Esophagus mucosa (tissue), 1 donor: ENCODE measurements at regions not wholly inside any gene's neighbourhood (a gene's known extent, or its start where the extent isn't known, plus 50 kb on each side); places are given as distances from the start of the nearest gene placed in this dataset.

Source experiments
- ATAC-seq: fragments of 200-7000 bp; cut with Tn5 transposase; one replicate; pipeline ENCODE4 v1.9.1; 2020
- donor health status: DM: yes; HTN: yes; CAD: no.

DNA sequence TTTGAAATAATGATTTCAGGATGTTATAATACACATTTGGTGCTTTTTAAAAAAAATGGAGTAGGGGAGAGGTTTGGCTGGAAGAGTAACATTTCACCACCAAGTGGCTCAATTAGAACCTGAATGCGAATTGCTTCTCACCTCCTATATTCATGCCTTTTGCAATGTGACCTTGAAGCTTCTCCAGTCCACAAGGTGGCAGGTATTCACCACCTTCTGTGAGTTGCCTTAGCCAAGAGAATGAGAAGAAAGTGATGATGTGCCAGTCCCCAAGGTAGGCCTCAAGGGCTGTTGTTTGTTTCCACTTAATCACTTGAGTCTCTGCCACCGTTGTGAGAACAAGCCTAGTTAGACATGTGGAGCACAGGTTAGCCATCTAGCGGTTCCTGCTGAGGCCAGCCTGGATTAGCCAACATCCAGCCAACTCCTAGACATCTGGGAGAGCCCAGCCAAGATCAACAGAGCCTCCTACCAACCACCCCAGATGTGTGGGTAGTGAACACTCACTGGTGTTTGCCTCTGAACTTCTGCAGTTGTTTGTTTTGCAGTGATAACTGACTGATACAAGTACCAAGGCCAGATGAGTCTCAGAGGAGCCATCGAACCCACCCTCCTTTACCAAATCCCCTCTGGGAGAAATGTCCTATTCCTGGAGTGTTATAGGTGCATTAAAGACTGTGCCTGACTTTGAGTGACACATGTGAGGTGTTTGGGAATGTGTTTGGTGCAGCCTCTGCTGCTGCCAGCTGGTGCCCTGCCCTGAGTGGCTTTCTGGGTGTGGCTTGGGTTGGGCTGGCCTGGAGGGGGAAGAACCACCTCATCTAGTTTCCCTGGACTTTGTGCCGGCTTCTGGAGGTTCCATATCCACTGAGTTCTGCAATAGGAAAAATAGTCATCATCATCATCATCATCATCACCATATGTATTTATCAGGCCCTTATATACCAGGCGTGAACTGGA is 132.5 kb upstream of the RFLNA start:
- no peak for ATAC-seq

DNA sequence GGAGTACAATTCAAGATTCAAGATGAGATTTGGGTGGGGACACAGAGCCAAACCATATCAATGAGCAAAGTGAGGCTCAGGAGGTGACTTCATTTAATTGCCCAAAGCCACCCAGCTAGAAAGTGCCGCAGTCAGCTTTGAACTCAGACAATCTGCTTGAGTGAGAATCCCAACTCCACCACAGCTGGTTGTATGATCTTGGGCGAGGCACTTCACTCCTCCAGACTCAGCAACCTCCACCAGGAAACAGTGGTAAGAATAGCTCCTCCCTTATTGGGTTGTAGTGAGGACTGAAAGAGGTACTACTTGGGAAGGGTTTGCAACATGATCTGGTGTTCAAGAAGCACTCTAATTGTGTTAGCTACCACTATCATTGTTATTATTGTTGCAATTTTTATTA is 129.2 kb upstream of the RFLNA start:
- no peak for ATAC-seq

DNA sequence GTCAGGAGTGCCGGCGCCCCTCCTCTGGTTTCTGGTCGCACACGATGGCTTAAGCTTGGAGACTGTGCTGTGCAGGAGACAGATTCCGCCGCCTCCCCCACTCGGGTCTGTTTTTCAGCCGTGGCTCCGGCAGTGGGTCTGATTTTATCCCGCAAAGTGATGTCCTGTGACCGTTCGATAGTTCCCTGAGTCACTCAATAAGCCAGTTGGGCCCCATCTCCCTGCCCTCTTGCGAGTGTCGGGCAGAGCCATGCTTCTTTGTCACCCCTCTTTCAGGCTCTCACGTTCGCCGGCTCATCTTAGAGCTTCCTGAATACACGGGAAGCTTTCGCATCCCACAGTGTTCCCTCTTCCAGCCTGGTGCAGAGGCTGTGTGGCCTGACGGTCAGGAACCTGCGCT is 127.8 kb upstream of the RFLNA start:
- ATAC-seq, result no peak

DNA sequence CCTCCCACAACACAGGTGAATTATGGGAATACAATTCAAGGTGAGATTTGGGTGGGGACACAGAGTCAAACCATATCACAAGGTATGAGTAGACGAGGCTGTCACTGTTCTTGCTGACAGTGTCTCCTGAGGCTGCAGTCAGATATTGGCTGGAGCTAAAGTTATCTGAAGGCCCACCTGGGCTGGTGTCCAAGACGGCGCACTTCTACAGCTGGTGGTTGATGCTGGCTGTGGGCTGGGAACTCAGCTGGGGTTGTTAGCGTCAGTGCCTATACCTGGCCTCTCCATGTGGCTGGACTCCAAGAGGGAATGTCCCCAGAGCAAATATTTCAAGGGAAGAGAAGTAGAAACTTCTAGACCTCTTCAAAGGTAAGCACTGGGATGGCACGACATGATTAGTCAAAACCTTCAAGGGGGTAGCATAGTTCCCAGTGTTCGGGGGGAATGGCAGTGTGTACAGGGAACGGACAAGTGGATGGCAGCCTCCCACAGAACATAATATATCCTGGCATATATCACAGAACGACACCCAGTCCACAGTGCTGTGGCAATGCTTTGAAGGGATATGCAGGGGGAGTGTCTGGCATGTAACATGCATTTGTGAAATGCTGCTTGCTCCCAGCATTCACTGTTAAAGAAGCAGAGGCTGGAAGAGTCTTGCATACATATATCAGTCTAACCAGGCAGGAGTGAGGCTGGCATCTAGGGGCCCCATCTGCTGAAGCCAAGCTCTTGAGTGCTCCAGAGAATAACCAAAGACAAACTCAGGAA is 126.7 kb upstream of the RFLNA start:
- ATAC-seq, result no peak

DNA sequence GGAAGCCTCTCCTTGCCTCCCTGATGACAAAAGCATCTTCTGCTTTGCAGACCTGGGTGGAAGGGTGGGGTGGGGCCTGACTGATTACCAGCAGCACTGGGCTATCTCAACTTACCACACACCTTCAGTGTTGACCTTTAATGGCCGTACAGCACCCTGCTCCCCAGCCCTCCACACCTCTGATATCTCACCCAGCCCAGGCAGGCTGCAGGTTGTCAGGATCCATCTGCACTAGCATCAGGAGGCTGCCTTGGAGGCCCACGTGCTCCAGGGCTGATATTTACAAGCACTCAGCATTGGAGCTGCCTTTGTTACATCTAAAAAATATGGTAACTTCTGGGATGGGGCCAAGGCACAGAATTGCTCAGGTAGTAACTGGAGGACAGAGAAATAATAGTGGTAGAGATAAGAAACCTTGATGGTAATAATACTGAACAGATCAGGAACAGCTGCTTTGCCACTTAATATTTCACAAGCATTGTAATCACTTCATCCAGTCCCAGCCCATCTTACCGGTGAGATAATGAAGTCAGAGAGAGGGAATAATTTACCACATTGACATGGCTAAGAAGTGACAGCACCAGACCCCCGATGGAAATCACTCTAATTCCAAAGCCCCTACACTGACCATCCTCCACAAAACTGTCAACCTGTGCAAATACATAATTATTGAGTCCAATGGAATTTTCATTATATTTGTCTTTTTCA is 125.2 kb upstream of the RFLNA start:
- ATAC-seq, result no peak

DNA sequence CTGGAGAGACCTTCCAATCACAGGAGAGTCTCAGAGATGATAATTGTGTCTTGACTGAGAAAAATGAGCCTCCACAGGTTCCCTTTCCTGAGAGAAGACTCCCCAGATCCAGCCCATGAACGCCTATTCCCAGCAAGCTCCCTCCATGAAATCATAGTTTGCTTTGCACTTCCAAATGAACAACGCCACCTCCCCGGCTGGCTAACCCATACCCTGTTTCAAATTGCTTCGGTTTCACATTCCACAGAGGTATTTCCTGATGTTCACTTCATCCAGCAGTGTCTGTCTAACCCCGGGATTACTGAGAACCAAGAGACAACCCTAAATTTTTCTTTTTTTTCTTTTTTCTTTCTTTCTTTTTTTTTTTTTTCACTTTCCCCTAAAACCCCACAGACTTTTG is 124.1 kb upstream of the RFLNA start:
- ATAC-seq, result no peak

DNA sequence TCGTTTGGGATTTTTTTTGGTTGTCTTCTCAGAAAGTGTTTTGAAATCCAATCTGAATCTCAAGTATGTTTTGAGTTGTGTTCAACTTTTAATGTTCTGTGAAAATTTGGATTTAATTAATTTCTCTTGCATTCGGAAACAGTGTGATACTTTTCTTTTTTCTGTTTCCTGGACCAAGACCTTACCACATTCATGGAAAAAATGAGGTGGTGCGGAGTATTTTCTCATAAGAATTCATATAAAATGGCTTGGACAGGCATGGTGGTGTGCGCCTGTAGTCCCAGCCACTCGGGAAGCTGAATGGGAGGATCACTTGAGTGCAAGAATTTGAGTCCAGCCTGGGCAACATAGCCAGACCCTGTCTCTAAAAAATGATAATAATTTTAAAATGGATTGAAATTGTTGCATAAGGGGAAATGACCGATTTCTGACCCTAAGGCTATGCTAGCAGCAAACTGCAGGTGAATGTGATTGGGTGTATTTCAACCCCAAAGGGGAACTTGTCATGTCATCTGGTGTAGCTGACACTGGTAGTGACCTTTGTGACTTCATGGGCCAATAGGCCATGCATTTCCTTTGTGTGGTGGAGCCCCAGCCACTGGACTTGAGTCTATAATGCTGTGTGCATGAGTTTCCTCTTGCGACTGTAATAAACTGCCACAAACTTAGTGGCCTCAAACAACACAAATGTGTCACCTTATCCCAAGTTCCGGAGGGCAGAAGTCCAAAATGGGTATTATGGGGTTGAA is 123.5 kb upstream of the RFLNA start:
- ATAC-seq, result no peak

DNA sequence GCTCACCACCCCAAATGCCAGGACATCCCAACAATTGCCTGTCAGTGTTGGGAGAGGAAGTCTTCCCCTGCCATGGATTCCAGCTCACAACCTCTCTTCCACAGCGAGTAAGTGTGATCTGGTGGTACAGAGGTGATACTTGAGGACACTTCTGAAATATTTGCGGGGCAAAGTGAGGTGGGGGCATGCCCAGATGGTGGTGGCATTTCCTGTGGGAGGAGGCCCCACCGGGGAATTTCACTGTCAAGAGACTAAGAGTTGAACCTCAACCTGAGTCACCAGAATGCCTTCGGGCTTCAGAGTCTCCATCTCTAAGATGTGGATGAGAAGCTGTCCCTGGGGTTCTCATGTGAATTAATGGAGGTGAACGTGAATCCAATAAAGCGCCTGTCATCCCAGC is 122.3 kb upstream of the RFLNA start:
- ATAC-seq, result no peak

DNA sequence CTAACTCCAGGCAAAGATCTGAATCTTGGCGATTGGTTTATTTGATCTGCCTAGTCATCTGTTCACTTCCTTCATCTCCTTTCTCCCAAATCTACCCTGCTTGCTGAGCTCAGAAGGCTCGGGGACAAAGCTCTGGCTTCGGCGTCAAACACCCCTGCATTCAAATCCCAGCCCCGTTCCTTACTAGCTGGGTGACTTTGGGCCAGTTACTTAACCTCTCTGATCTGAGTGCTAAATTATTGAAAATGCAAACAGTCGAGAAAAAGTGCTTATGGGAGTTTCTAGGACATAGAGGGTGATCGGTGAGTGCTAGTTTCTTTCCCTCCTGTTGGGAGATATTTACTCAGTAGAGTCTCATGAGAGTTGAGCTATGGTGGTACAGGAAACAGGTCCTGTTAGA is 121.2 kb upstream of the RFLNA start:
- ATAC-seq, result no peak

DNA sequence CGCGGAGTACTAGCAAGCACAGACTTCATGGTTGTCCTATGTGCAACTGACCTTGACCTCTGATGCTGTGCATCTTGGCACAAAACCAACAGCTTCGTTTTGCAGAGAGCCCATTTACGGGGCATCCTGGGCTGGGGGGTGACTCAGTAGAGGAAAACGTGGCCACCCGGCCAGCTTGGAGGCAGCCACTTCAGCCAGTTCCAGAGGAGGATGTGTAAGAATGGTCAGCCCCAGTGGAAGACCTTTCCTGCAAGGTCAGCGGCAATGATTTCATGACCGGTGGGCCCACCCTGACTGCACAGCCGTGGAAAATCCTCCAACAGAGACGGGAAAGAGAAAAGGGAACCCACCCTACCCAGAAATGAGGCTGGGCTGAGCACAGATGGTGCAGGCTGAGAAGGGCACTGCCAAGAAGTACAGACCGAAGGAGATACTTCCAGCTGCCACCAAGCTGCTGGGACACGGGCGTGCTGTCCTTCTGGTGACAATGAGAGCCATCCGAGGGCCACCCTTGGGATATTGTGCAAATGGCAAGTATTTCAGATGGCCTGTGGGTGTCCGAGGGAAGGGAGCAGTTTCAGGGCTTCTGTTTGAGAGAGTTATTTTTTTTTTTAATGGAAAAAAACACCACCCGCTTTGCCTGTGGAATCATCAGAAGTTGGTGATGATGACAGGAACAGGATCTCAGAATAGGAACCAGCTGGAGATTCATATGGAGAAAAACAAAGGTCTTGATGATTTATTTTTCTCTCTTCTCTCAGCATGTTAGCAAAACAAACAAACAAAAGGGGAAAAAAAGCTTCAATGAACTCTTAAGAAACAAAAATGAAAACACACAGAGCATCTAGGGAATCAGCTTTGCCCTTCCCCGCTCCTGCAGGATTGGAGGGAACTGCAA is 120.2 kb upstream of the RFLNA start:
- ATAC-seq, result no peak

DNA sequence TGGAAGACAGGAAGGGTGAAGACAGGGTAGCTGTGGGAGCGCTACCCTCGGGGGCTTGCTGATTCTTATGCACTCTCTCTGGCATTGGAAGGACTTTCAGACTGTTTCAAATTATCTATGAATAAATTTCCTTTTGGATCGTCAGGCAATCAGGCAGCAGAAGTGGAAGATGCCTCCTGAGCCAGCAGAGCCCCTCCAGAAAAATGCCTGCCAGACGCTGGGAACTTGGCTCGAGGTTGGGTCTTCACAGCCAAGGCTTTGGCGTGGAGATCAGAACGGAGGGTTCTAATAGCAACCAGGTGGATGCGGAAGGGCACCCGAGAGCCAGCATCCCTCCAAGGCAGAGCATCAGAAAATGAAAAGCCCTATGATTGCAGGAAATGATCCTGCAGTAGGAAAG is 119.2 kb upstream of the RFLNA start:
- no peak for ATAC-seq

DNA sequence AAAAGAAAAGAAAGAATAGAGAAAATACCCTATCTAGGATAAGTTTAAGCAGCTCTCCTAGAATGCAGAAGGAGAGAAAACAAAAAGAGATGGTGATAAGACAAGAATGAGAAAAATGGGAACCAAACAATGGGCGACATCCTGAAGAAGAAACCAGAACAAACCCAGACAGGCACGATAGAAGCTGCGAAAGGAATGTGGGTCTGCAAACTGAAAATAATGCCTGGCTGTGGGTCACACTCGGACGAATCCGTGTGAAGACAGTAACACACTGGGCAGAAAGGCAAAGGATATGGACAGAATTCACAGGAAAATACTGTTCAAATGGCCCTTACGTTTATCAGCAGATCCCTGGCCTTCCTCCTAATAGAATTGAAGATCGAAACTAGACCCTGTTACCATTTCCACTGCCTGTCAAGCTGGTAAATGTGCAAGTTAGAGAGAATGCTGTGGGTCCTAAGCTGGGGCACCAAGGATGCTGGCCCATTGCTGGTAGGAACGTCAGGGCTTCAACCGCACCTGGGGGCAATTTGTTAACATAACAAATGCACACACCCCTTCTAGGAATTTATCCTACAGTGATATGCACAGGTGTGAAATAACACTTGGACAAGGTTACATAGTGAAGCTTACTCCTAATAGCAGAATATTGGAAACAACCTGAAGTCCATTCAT is 117.5 kb upstream of the RFLNA start:
- ATAC-seq, result no peak

DNA sequence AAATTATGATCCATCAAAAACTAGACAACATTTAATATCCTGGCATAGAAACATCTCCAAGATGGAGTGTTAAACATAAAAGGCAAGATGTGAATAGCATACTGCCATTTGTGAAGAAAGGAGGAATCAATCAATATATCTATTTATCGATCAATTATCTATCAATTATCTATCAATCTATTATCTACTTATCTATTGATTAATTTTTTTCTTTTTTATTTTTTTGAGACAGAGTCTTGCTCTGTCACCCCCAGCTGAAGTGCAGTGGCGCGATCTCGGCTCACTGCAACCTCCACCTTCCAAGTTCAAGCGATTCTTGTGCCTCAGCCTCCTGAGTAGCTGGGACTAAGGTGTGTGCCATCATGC is 117.0 kb upstream of the RFLNA start:
- ATAC-seq, result no peak

DNA sequence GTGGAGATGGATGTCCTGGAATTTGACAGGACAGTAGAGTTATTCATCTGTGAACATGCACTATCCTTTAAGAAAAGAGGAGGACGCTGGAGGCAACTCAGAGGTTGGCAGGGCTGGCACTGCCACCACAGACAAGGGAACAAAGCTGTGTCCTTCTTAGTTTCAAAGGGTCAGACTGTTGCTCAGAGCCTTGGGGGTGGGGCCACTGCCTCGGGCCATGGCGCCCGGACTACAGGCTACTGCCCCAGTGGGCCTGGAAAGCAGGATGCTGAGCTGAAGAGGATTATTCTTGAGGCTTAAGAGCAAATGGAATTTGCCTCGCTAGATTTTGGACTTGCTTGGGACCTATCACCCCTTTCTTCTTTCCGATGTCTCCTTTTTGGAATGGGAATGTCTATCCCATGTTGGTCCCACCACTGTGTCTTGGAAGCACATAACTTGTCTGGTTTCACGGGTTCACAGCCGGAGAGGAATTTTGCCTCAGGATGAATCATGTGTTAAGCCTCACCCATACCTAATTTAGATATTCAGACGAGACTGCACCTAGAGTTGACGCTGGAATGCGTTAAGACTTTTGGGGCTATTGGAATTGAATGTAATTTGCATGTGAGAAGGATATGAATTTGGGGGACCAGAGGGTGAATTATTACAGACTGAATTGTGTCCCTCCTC is 114.8 kb upstream of the RFLNA start:
- ATAC-seq, result no peak

DNA sequence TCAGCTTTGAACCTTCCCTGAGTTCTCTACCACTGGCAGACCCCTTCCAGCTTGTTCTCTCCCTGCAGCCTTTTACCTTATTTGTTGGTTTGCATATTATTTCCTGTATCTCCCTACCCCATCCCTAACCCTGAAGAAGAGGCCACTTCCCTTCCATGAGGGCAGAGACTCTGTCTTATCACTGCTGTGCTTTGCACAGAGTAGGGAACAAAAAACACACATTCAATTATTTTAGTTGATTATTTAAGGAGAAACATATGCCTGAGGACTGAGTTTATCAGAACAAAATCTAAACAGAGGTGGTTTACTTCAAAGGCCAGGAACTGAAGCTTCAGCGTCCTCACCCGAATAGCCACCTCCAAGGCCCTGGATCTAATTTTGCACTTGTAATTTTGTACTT is 111.7 kb upstream of the RFLNA start:
- ATAC-seq, result no peak

DNA sequence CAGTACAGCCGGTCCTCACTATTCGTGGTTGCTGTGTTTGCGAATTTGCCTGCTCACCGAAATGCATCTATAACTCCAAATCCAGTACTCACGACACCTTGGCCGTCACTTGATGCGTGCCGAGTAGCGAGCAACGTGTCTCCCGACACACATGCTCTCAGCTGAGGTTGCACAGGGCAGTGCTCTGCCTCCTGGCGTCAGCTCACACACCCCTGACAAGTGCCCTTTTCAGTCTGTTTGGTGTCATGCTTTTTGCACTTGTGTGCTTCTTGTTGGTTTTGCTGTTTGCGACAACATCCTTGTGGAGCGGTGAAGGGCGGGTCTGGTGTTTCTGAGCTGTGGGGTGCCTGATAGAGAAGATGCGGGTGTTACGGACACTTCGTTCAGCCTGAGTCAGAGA is 110.4 kb upstream of the RFLNA start:
- no peak for ATAC-seq

DNA sequence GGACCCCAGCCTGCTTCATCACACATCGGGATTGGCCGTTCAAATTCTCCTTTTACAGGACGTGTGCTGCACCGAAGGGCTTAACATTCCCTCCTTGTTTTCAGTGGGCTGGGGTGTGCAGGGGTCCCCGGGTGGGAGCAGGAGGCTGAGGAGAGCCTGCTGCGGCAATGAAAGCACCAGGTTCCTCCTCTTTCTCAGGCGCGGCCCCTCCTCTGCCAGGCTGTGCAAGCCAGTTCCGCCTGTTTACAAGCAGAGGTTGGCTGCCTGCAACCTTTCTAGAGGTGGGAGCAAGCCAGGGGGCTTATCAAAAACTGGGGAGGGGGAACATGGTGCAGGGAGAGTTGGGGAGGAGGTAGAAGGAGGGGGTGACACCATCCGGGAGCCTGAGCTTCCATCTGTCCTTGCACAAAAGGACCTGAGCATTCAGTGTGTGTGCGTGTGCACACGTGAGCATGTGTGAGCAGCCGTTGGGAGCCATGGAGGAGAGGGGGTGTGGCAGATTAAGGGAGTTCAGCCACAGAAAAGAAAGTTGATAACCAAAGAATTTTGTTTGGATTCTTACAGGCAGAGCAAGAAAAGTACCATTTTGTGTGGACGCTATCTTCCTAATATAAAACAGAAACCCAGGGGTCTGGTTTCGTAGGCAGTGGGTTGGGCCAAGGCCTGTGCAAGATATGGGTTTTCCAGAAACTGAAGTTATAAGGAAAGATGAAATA is 108.8 kb upstream of the RFLNA start:
- no peak for ATAC-seq

DNA sequence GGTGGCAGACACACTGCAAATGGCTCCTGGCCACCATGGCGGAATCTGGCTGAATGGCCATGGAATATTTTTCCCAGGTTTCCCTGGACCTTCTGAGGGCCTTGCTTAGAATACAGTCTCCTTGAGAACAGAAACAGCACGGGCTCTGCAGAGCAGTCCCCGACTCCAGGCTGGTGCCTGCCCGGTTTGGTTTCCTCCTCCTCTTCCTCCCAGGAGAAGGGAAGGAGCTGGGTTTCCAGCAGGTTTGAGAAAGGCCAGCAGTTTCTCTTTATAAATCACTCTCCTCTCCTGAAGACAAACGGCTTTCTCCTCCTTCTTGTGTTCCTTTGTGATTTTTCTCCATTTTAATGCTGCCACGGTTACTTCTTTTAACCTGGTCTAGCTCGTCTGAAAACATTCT is 106.8 kb upstream of the RFLNA start:
- ATAC-seq, result no peak

DNA sequence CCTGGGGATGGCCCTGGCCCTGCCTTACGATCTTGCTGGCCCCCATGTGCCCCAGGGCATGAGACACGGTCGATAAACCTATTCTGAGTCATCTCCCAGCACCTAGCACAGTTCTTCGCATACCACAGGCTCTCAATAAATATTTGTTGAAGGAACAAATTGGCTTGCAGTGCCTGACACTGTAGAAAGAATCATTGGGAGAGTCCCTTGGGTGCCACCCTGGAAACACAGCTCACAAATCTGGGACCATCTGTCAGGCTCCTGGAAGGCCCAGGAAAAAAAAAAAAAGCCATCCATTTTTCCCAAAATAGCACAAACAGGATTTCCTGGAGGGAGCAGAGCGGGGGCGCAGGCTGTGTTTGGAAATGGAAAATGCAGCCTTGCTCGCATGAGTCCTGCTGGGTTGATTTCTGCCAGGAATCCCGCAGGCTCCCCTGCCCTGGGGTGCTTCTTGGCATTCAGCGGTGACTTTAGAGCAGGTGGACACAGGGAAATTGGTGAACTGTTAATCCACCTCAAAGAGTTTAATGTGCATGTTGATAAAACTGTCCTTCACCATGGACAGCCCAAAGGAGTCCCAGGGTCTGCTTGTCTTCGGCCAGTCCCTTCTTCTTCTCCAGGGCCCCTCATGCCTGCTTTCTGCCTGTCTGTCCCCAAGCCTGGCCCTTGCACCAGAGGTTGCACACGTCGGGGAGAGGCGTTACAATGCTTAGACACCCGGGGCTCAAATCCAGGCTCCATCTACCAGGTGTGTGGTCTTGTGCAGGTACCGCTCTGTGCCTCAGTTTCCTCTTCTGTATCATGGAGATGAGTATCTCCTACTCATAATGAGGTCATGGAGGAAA is 106.1 kb upstream of the RFLNA start:
- no peak for ATAC-seq
